CD4-positive, CD25-positive, alpha-beta regulatory T cell (primary cell): ENCODE measurements at regions not wholly inside any gene's neighbourhood (a gene's known extent, or its start where the extent isn't known, plus 50 kb on each side); places are given as distances from the start of the nearest gene placed in this dataset.
"Not testable (repeated sequence)": the region's sequence is repeated elsewhere in the genome, so short reads cannot be mapped to it uniquely, and the experiment has no call there.

Experiments used
- ATAC-seq, 2 donors: fragments of 150-1000 bp; cut with Tn5 transposase; one replicate each; pipeline ENCODE4 v1.10.0; 2021; ENCODE audit warnings: low read depth in 2 of 2, moderate number of reproducible peaks in 2 of 2, moderate library complexity in 1 of 2
- DNase-seq, 3 donors: peaks; one replicate each; pipeline versions ENCODE4 v3.0.0 to v3.0.0-alpha.2; 2012 to 2022; ENCODE audit warnings: mixed read lengths in 1 of 3
- H3K27ac ChIP-seq: one replicate; pipeline ENCODE4 v1.7.0; 2013; ENCODE audit warnings: mild to moderate bottlenecking, low read length; ENCODE audit not compliant: insufficient read depth, poor library complexity, severe bottlenecking
- H3K27me3 ChIP-seq: one replicate; pipeline ENCODE4 v1.7.0; 2013; ENCODE audit warnings: low read length; ENCODE audit not compliant: control insufficient read depth, insufficient read depth
- H3K36me3 ChIP-seq: one replicate; pipeline ENCODE4 v1.7.0; 2013; ENCODE audit warnings: mild to moderate bottlenecking, low read length, moderate library complexity; ENCODE audit not compliant: control insufficient read depth, insufficient read depth
- H3K4me1 ChIP-seq: 2 replicates; pipeline ENCODE4 v1.7.0; 2013; ENCODE audit warnings: mild to moderate bottlenecking, low read length; ENCODE audit not compliant: insufficient read depth, control insufficient read depth, poor library complexity, severe bottlenecking
- H3K4me3 ChIP-seq: one replicate; pipeline ENCODE4 v1.7.0; 2013; ENCODE audit warnings: low read depth, mild to moderate bottlenecking, low read length, moderate library complexity
- H3K9me3 ChIP-seq, 2 experiments: 1 replicate in 1 of 2; 2 replicates in 1 of 2; pipeline ENCODE4 v1.7.0; 2013; ENCODE audit warnings: low read length in 2 of 2, mild to moderate bottlenecking in 1 of 2, moderate library complexity in 1 of 2; ENCODE audit not compliant: control insufficient read depth in 2 of 2
- H3K27ac Mint-ChIP-seq, 3 donors: one replicate each; pipeline ENCODE4 v1.8.0; 2020 to 2022; ENCODE audit warnings: mild to moderate bottlenecking in 3 of 3, mixed read lengths in 3 of 3, moderate library complexity in 2 of 3
- H3K27me3 Mint-ChIP-seq: one replicate; pipeline ENCODE4 v1.8.0; 2022; ENCODE audit warnings: mild to moderate bottlenecking, mixed read lengths
- H3K36me3 Mint-ChIP-seq: one replicate; pipeline ENCODE4 v1.8.0; 2020; ENCODE audit warnings: mixed read lengths
- H3K4me1 Mint-ChIP-seq, 4 donors: one replicate each; pipeline ENCODE4 v1.8.0; 2020 to 2022; ENCODE audit warnings: mixed read lengths in 4 of 4, mild to moderate bottlenecking in 1 of 4
- H3K4me3 Mint-ChIP-seq, 4 donors: one replicate each; pipeline ENCODE4 v1.8.0; 2020 to 2022; ENCODE audit warnings: mild to moderate bottlenecking in 4 of 4, mixed read lengths in 4 of 4, moderate library complexity in 3 of 4
- H3K9me3 Mint-ChIP-seq, 7 donors: one replicate each; pipeline ENCODE4 v1.8.0; 2020 to 2022; ENCODE audit warnings: mixed read lengths in 7 of 7, mild to moderate bottlenecking in 3 of 7, moderate library complexity in 2 of 7

DNA sequence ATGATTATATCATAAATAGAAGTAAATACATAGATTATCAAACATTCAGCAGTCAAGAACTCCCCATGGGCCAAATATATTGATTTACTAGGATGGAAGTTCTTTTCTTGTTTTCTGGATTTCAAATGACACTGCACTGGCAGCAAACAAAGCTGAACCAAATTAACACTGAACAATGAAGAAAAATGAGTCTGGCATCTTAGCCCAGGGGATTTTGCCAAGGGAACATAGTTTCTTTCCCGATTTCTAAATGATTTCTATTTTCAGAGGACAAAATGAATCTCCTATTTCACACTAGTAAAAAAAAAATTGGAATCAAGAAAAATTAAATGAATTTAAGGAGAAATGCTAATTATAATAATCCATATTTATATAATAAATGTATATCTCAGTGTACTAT is 116.9 kb upstream of the FAM174A start:
- Histone ChIP-seq H3K36me3 (no peaks in the 10 kb centered on the region), H3K9me3 (no peaks in the 10 kb centered on the region), H3K4me1 (no peaks in the 10 kb centered on the region), H3K4me3 (no peak overlapping the region), H3K27me3 (peaks cover 2% of the 10 kb centered on the region), H3K27ac (no peak overlapping the region)
- H3K36me3 Mint-ChIP-seq: no peaks in the 10 kb centered on the region
- no peak overlapping the region for H3K4me3 Mint-ChIP-seq
- DNase-seq: no peak
- no peak overlapping the region for H3K27ac Mint-ChIP-seq
- H3K4me1 Mint-ChIP-seq: no peaks in the 10 kb centered on the region
- H3K27me3 Mint-ChIP-seq: no peaks in the 10 kb centered on the region
- ATAC-seq: no peak
- H3K9me3 Mint-ChIP-seq: peaks cover 0 to 4% (median 0%) of the 10 kb centered on the region in 7 donors

DNA sequence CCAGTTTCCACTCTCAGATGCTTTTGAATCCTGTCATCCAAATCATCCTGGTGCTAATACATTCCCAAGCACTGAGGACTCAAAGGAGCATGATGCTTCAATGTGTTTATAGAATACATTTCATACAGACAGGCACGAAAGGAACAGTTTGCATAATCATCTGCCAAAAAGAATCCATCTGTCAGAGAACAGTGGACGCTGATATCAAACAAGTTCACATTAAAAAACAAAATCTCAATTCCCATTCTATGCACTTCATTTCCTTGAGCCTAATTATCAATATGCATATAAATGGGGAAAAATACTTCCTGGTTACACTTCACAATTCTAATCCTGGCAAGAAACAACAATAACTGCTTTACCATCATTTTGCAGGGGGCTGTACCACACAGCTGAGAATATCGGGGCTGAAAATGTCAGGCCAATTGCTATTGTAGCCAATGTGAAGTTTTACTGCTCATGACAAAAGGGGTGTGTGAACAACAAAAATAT is 125.5 kb upstream of the FAM174A start:
- no peaks in the 10 kb centered on the region for H3K36me3 Mint-ChIP-seq
- no peaks in the 10 kb centered on the region for H3K27me3 Mint-ChIP-seq
- no peaks in the 10 kb centered on the region for H3K4me1 ChIP-seq
- no peak overlapping the region for H3K27ac Mint-ChIP-seq
- ATAC-seq: no peak
- no peaks in the 10 kb centered on the region for H3K4me1 Mint-ChIP-seq
- no peaks in the 10 kb centered on the region for H3K9me3 Mint-ChIP-seq
- H3K36me3 ChIP-seq: no peaks in the 10 kb centered on the region
- no peak overlapping the region for H3K4me3 Mint-ChIP-seq
- no peak overlapping the region for H3K27ac ChIP-seq
- no peaks in the 10 kb centered on the region for H3K27me3 ChIP-seq
- no peak for DNase-seq
- no peaks in the 10 kb centered on the region for H3K9me3 ChIP-seq
- H3K4me3 ChIP-seq: no peak overlapping the region

GRCh38 chr5:100407053-100407452 is 128.1 kb upstream of the FAM174A start:
- Mint-ChIP-seq H3K27me3 (peaks cover 2% of the 10 kb centered on the region), H3K9me3 (no peaks in the 10 kb centered on the region), H3K4me3 (no peak overlapping the region), H3K36me3 (no peaks in the 10 kb centered on the region), H3K27ac (no peak overlapping the region), H3K4me1 (no peaks in the 10 kb centered on the region)
- no peaks in the 10 kb centered on the region for H3K9me3 ChIP-seq
- H3K36me3 ChIP-seq: no peaks in the 10 kb centered on the region
- no peak overlapping the region for H3K4me3 ChIP-seq
- no peak overlapping the region for H3K27ac ChIP-seq
- no peaks in the 10 kb centered on the region for H3K27me3 ChIP-seq
- H3K4me1 ChIP-seq: no peaks in the 10 kb centered on the region
- ATAC-seq: no peak
- DNase-seq: no peak

DNA sequence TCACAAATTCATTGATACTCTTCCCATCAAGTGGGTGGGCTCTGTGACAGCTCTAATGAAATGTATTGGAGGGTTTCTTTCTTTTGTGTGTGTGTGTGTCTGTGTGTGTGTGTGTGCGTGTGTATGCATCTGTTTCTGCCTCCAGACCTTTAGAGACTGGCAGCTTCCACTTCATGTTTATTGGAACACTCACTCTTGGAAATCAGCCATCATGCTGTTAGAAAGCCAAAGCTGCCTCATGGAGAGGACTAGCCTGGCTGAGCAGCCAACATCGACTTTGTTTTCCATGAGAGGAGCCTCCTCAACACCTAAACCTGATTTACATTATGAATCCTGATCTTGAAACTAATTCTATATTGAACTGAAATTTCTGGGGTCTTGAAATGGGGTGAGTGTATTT is 128.5 kb upstream of the FAM174A start:
- H3K36me3 Mint-ChIP-seq: no peaks in the 10 kb centered on the region
- H3K4me1 ChIP-seq: no peaks in the 10 kb centered on the region
- ATAC-seq (no peak), DNase-seq (no peak)
- H3K36me3 ChIP-seq: no peaks in the 10 kb centered on the region
- no peak overlapping the region for H3K4me3 ChIP-seq
- H3K9me3 ChIP-seq: no peaks in the 10 kb centered on the region
- no peak overlapping the region for H3K27ac ChIP-seq
- peaks cover 6% of the 10 kb centered on the region for H3K27me3 Mint-ChIP-seq
- no peak overlapping the region for H3K4me3 Mint-ChIP-seq
- H3K27ac Mint-ChIP-seq: no peak overlapping the region
- H3K9me3 Mint-ChIP-seq: no peaks in the 10 kb centered on the region
- H3K27me3 ChIP-seq: no peaks in the 10 kb centered on the region
- H3K4me1 Mint-ChIP-seq: no peaks in the 10 kb centered on the region

GRCh38 chr5:100402071-100402470 is 133.1 kb upstream of the FAM174A start:
- ATAC-seq (no peak), DNase-seq (no peak)
- no peaks in the 10 kb centered on the region for H3K27me3 ChIP-seq
- H3K27ac Mint-ChIP-seq: no peak overlapping the region
- H3K36me3 ChIP-seq: no peaks in the 10 kb centered on the region
- H3K27me3 Mint-ChIP-seq: peaks cover 6% of the 10 kb centered on the region
- no peak overlapping the region for H3K4me3 ChIP-seq
- no peak overlapping the region for H3K27ac ChIP-seq
- H3K9me3 ChIP-seq: no peaks in the 10 kb centered on the region
- no peaks in the 10 kb centered on the region for H3K9me3 Mint-ChIP-seq
- H3K4me1 ChIP-seq: no peaks in the 10 kb centered on the region
- no peaks in the 10 kb centered on the region for H3K4me1 Mint-ChIP-seq
- H3K4me3 Mint-ChIP-seq: no peak overlapping the region
- no peaks in the 10 kb centered on the region for H3K36me3 Mint-ChIP-seq

GRCh38 chr5:100401149-100401548 is 134.0 kb upstream of the FAM174A start:
- Histone ChIP-seq H3K9me3 (no peaks in the 10 kb centered on the region), H3K27ac (no peak overlapping the region), H3K4me1 (no peaks in the 10 kb centered on the region), H3K4me3 (no peak overlapping the region), H3K27me3 (no peaks in the 10 kb centered on the region), H3K36me3 (no peaks in the 10 kb centered on the region)
- Mint-ChIP-seq H3K4me3 (no peak overlapping the region), H3K36me3 (no peaks in the 10 kb centered on the region), H3K27ac (no peak overlapping the region), H3K4me1 (no peaks in the 10 kb centered on the region), H3K9me3 (no peaks in the 10 kb centered on the region), H3K27me3 (peaks cover 6% of the 10 kb centered on the region)
- DNase-seq (no peak), ATAC-seq (no peak)

DNA sequence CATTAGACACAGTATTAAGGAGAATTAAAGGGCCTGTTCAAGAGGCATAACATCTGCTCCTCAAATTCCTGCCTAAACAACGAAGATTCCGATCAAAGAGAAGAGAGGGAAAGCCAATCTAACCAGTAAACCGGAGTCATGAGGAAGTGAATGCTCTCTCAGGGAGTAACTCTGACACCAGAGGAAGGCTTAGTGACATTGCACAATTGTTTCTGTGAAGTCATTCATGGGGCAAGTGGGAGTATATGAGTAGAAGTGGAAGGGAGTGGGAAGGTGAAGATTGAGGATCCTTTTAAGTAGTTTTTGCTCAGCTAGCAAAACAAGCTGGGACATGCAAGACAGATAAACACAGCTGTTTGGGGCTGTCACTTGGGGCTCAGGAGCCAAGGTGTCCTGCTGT is 136.4 kb upstream of the FAM174A start:
- H3K27ac Mint-ChIP-seq: not testable (repeated sequence)

GRCh38 chr5:100379254-100379858 is 155.8 kb upstream of the FAM174A start:
- not testable (repeated sequence) for H3K9me3 Mint-ChIP-seq, H3K9me3 ChIP-seq, H3K36me3 ChIP-seq, H3K4me3 Mint-ChIP-seq, H3K27ac Mint-ChIP-seq, H3K27me3 Mint-ChIP-seq, H3K27ac ChIP-seq, H3K36me3 Mint-ChIP-seq, H3K4me1 Mint-ChIP-seq, ATAC-seq, H3K4me3 ChIP-seq, H3K4me1 ChIP-seq, DNase-seq, H3K27me3 ChIP-seq

More for the DNA sequence above, 136.4 kb upstream of the FAM174A start:
- not testable (repeated sequence) for H3K4me1 Mint-ChIP-seq, H3K27me3 Mint-ChIP-seq, H3K9me3 ChIP-seq, H3K36me3 ChIP-seq, H3K27me3 ChIP-seq, H3K36me3 Mint-ChIP-seq, H3K4me3 ChIP-seq, H3K4me1 ChIP-seq, H3K4me3 Mint-ChIP-seq, H3K27ac ChIP-seq, ATAC-seq, H3K9me3 Mint-ChIP-seq, DNase-seq
